ENCODE measurements at regions not wholly inside any gene's neighbourhood (a gene's known extent, or its start where the extent isn't known, plus 50 kb on each side); places are given as distances from the start of the nearest gene placed in this dataset.

GRCh38 chr11:119979701-119980100, 158.2 kb downstream of the TRIM29 start:
- DNase-seq = no peak

GRCh38 chr11:119978696-119979095, 159.2 kb downstream of the TRIM29 start:
- no peak for DNase-seq

- DNase-seq = no peak
Measured at GRCh38 chr11:119977881-119978280, 160.0 kb downstream of the TRIM29 start.

- DNase-seq = no peak
Measured at GRCh38 chr11:119977561-119977860, 160.4 kb downstream of the TRIM29 start.

GRCh38 chr11:119976805-119977560, 160.9 kb downstream of the TRIM29 start:
- DNase-seq = no peak

GRCh38 chr11:119975561-119976152, 162.3 kb downstream of the TRIM29 start:
- DNase-seq = no peak

- DNase-seq = no peak
Measured at GRCh38 chr11:119974467-119974866, 163.4 kb downstream of the TRIM29 start.

GRCh38 chr11:119974051-119974450, 163.9 kb downstream of the TRIM29 start:
- no peak for DNase-seq

GRCh38 chr11:119972281-119972680, 165.6 kb downstream of the TRIM29 start:
- DNase-seq = no peak

- DNase-seq = no peak
Measured at GRCh38 chr11:119970555-119971304, 167.2 kb downstream of the TRIM29 start.

GRCh38 chr11:119964136-119965025, 173.5 kb downstream of the TRIM29 start:
- no peak for DNase-seq

- no peak for DNase-seq
Measured at GRCh38 chr11:119957951-119958350, 180.0 kb downstream of the TRIM29 start.

GRCh38 chr11:119952441-119952840, 185.5 kb downstream of the TRIM29 start:
- no peak for DNase-seq

- DNase-seq = no peak
Measured at GRCh38 chr11:119943298-119943655, 194.6 kb downstream of the TRIM29 start.

GRCh38 chr11:119942583-119943297, 195.2 kb downstream of the TRIM29 start:
- DNase-seq = no peak

GRCh38 chr11:119941636-119942411, 196.1 kb downstream of the TRIM29 start:
- DNase-seq = no peak

GRCh38 chr11:119941171-119941570, 196.7 kb downstream of the TRIM29 start:
- DNase-seq = no peak

- no peak for DNase-seq
Measured at GRCh38 chr11:119940401-119940976, 197.4 kb downstream of the TRIM29 start.

GRCh38 chr11:119937412-119937811, 200.5 kb downstream of the TRIM29 start:
- no peak for DNase-seq

GRCh38 chr11:119936426-119936825, 201.5 kb downstream of the TRIM29 start:
- DNase-seq = no peak

- DNase-seq = no peak
Measured at GRCh38 chr11:119935349-119935925, 202.5 kb downstream of the TRIM29 start.
